ENCODE measurements at regions not wholly inside any gene's neighbourhood (a gene's known extent, or its start where the extent isn't known, plus 50 kb on each side); places are given as distances from the start of the nearest gene placed in this dataset.

DNA sequence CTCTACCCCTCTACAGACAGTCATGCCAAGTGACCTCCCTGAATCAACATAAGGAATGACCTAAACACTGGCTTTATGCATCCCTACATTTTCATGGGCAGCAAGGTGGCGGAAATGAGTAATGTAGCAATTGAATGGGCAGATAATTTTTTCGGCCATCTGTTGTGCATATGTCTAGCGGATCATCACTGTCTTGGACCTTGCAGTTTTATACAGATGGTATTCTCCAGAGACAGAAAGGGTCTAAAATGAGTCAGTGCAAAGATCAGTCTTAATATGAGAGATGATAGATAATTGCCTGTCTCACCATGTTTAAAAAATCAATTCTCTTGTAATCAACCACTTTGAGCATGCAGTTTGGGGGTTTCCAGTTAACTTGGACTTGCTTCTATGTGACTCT lies 177.3 kb upstream of the DKK2 start:
- no peak overlapping the region for H3K4me3 ChIP-seq (ENCODE audit: low read depth, low read length)
- no peak for DNase-seq (ENCODE audit: low read depth)
- TF ChIP-seq CTCF (IDR thresholded peaks at IDR 0.05; ENCODE audit: low read depth, low read length, missing control alignments) = no peak
- in situ Hi-C loops (cut with HindIII; ENCODE audit: low sequenced_read_pairs) = no loop called here

- DNase-seq (ENCODE audit: low read depth) = no peak
- no peak overlapping the region for H3K4me3 ChIP-seq (ENCODE audit: low read depth, low read length)
- in situ Hi-C loops (cut with HindIII; ENCODE audit: low sequenced_read_pairs) = no loop called here
- no peak for TF ChIP-seq CTCF (IDR thresholded peaks at IDR 0.05; ENCODE audit: low read depth, low read length, missing control alignments)
Measured at GRCh38 chr4:107212565-107212964, 176.5 kb upstream of the DKK2 start.

DNA sequence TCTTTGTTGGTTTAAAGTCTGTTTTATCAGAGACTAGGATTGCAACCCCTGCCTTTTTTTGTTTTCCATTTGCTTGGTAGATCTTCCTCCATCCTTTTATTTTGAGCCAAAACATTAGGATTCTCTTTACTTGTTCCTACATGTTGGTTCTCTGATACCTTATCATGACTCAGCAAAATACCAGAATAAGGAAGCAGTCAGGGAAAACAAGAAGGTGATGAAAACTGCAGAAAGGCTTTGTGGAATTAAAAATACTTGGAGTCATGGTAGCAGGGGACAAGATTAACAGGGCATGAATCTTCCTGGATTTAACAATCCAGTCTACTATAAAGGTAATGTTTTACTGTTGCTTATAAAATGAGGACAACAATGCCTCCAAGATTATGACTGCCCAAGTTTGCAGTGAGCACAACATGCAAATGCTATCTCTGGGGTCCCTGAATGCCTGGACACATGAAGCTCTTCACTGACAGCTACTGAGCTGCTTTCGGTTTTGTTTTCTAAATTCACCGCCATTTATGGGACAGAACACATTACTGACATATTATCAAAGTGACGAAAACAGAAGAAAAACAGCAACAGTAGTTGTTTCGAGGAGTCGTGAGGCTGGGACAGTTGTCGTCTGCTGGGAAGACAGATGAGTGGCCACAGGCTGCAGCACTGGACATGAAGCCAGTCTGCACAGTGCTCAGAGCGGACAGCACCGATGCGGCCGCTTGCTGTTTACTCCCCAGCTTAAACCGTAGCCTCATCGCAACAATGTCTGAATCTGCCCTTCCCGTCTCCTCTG lies 174.5 kb upstream of the DKK2 start:
- DNase-seq (ENCODE audit: low read depth) = no peak
- in situ Hi-C loops (cut with HindIII; ENCODE audit: low sequenced_read_pairs) = no loop called here
- H3K4me3 ChIP-seq (ENCODE audit: low read depth, low read length) = peak overlapping the region; percentile 27
- TF ChIP-seq CTCF (IDR thresholded peaks at IDR 0.05; ENCODE audit: low read depth, low read length, missing control alignments) = no peak

DNA sequence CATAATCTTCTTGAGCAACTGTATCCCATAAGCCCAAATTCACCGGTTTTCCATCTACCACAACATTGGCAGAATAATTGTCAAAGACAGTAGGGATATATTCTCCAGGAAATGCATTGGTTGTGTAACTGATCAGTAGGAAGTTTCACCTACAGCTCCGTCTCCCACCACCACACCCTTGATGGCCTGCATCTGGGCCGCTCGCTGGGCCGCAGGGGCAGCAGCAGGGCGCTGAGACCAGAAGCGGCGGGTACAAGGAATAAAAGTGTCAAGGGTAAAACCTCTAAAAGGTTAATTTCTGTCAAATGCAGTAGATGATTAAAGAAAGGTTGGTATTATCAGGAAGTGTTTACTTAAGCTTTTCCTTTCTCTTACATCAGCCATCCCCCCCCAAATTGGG lies 167.6 kb upstream of the DKK2 start:
- TF ChIP-seq CTCF (IDR thresholded peaks at IDR 0.05; ENCODE audit: low read depth, low read length, missing control alignments) = no peak
- no peak for DNase-seq (ENCODE audit: low read depth)
- H3K4me3 ChIP-seq (ENCODE audit: low read depth, low read length) = no peak overlapping the region
- in situ Hi-C loops (cut with HindIII; ENCODE audit: low sequenced_read_pairs) = no loop called here

- no peak for TF ChIP-seq CTCF (IDR thresholded peaks at IDR 0.05; ENCODE audit: low read depth, low read length, missing control alignments)
- DNase-seq (ENCODE audit: low read depth) = no peak
- in situ Hi-C loops (cut with HindIII; ENCODE audit: low sequenced_read_pairs) = no loop called here
Measured at GRCh38 chr4:107202744-107203143, 166.6 kb upstream of the DKK2 start.

DNA sequence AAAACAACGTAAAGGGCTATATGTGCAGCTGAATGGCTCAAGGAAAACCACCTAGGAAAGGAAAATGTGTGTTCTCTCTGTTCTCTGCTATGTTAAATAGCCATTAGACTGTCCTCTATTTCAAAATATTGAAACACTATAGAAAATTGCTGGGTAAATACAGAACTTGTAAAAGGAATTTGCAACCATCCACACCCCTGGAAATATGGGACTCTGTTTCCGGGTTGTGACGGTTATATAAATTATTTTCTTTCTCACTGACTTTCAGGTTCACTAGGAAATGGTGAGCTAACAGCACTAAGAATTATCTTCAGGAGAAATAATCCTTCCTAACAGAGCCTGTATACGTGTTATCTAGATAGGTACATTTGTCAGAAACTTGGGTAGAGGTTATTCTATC lies 161.0 kb upstream of the DKK2 start:
- in situ Hi-C loops (cut with HindIII; ENCODE audit: low sequenced_read_pairs) = no loop called here
- TF ChIP-seq CTCF (IDR thresholded peaks at IDR 0.05; ENCODE audit: low read depth, low read length, missing control alignments) = no peak
- no peak overlapping the region for H3K4me3 ChIP-seq (ENCODE audit: low read depth, low read length)
- DNase-seq (ENCODE audit: low read depth) = no peak

More at GRCh38 chr4:107202744-107203143, 166.6 kb upstream of the DKK2 start:
- H3K4me3 ChIP-seq (ENCODE audit: low read depth, low read length) = no peak overlapping the region
